PC-3 (cell line): ENCODE measurements at regions not wholly inside any gene's neighbourhood (a gene's known extent, or its start where the extent isn't known, plus 50 kb on each side); places are given as distances from the start of the nearest gene placed in this dataset.

Experiments
- CTCF ChIP-seq: fragments of 300-600 bp; sonication (generic); conservative IDR thresholded peaks from 2 replicates; pipeline ENCODE4 v1.5.1; 2017; ENCODE audit warnings: antibody characterized with exemption, low read depth, mild to moderate bottlenecking, low read length
- EZH2 ChIP-seq: fragments of 300-600 bp; sonication (generic); IDR thresholded peaks from one replicate; pipeline ENCODE4 v1.6.1; 2017; ENCODE audit warnings: antibody characterized with exemption, mild to moderate bottlenecking, low read length; ENCODE audit not compliant: unreplicated experiment

GRCh38 chr19:30131246-30131645, 189.2 kb downstream of the URI1 start:
- TF ChIP-seq CTCF (no peak), EZH2 (no peak)
